HCT116 (cell line): ENCODE measurements at regions not wholly inside any gene's neighbourhood (a gene's known extent, or its start where the extent isn't known, plus 50 kb on each side); places are given as distances from the start of the nearest gene placed in this dataset.

ENCODE experiments used
- CBX3 ChIP-seq: IDR thresholded peaks from 2 replicates; pipeline ENCODE4 v1.6.1; 2012; ENCODE audit warnings: low read depth
- CEBPB ChIP-seq: IDR thresholded peaks from 2 replicates; pipeline ENCODE4 v1.6.1; 2012; ENCODE audit warnings: low read depth
- EGR1 ChIP-seq: IDR thresholded peaks from 2 replicates; pipeline ENCODE4 v1.6.1; 2012; ENCODE audit warnings: low read depth
- EZH2 ChIP-seq: fragments of 200-600 bp; sonication (generic); IDR thresholded peaks from 2 replicates; pipeline ENCODE4 v1.6.1; 2017; ENCODE audit warnings: antibody characterized with exemption, mixed run types
- EZH2phosphoT487 ChIP-seq: fragments of 200-600 bp; IDR thresholded peaks from 2 replicates; pipeline ENCODE4 v1.6.1; 2018; ENCODE audit warnings: antibody characterized with exemption, borderline replicate concordance
- FOSL1 ChIP-seq: IDR thresholded peaks from 2 replicates; pipeline ENCODE4 v1.6.1; 2012; ENCODE audit warnings: low read depth
- POLR2A ChIP-seq: IDR thresholded peaks from 2 replicates; pipeline ENCODE4 v1.7.0; 2011; ENCODE audit warnings: borderline replicate concordance; ENCODE audit not compliant: insufficient read depth, insufficient read length; ENCODE audit errors: extremely low read depth
- POLR2AphosphoS5 ChIP-seq: IDR thresholded peaks from 2 replicates; pipeline ENCODE4 v1.6.1; 2011; ENCODE audit warnings: mild to moderate bottlenecking, low read depth, low read length, moderate library complexity
- YY1 ChIP-seq: IDR thresholded peaks from 2 replicates; pipeline ENCODE4 v1.6.1; 2011; ENCODE audit warnings: low read length, low read depth, moderate library complexity, mild to moderate bottlenecking; ENCODE audit not compliant: insufficient replicate concordance; ENCODE audit errors: extremely low read depth
- TF ChIP-seq, protein P1 (sequence below), 3 experiments: fragments of 200-600 bp in 1 of 3; sonication (generic) in 1 of 3; IDR thresholded peaks in 2 of 3; conservative IDR thresholded peaks in 1 of 3; 2 replicates each; pipeline ENCODE4 v1.5.1; 2012 to 2017; ENCODE audit warnings: low read depth in 2 of 3, low read length in 2 of 3, antibody characterized with exemption in 1 of 3, borderline replicate concordance in 1 of 3, control low read depth in 1 of 3, mild to moderate bottlenecking in 1 of 3, mixed read lengths in 1 of 3, mixed run types in 1 of 3, moderate library complexity in 1 of 3; ENCODE audit not compliant: insufficient read depth in 1 of 3

DNA sequence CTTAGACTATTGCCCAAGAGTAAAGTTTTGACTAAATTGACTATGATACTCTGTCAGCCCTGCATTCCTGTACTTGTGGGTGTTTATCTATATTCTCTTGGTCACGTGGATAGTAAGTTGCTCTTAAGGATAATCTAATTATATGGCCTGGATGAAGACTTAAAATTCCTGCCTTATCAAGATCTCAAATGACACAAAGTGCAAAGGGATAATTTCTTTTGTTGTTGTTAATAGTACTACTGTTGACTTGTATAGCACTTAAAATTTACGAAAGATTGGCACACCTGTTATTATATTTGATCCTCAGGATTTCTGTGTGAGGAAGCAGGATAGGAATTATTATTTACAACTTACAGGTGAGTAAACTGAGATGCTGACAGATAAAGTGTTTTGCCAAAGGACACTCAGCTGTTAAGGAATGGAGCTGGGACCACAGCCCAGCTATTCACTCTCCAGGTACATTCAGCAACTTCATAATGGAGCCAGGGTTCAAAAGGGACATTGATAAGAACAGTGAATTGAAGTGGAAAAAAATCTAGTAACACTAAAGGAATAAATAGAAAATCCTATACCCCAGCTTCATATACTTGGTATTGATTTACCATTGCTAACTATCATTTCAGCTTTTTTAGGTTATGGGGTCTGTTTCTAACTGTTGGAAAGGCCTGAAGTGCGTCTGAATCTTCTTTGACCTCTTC is 53.4 kb upstream of the EVL start:
- TF ChIP-seq, protein P1, sequence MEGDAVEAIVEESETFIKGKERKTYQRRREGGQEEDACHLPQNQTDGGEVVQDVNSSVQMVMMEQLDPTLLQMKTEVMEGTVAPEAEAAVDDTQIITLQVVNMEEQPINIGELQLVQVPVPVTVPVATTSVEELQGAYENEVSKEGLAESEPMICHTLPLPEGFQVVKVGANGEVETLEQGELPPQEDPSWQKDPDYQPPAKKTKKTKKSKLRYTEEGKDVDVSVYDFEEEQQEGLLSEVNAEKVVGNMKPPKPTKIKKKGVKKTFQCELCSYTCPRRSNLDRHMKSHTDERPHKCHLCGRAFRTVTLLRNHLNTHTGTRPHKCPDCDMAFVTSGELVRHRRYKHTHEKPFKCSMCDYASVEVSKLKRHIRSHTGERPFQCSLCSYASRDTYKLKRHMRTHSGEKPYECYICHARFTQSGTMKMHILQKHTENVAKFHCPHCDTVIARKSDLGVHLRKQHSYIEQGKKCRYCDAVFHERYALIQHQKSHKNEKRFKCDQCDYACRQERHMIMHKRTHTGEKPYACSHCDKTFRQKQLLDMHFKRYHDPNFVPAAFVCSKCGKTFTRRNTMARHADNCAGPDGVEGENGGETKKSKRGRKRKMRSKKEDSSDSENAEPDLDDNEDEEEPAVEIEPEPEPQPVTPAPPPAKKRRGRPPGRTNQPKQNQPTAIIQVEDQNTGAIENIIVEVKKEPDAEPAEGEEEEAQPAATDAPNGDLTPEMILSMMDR (IDR thresholded peaks at IDR 0.05 in 2 of 3, conservative IDR thresholded peaks at IDR 0.05 in 1 of 3; ENCODE audit: borderline replicate concordance in 1 of 3, insufficient read depth in 1 of 3, low read depth in 2 of 3, low read length in 2 of 3), result no peak
- TF ChIP-seq POLR2A (no peak), EZH2phosphoT487 (no peak), EGR1 (no peak), FOSL1 (no peak), POLR2AphosphoS5 (no peak), CEBPB (no peak), EZH2 (no peak), CBX3 (no peak), YY1 (no peak)
